Heart right ventricle (tissue), 16 donors: ENCODE measurements at regions not wholly inside any gene's neighbourhood (a gene's known extent, or its start where the extent isn't known, plus 50 kb on each side); places are given as distances from the start of the nearest gene placed in this dataset.

ENCODE experiments used
- ATAC-seq, 8 donors: fragments of 200-7000 bp; cut with Tn5 transposase; one replicate each; pipeline ENCODE4 v1.9.1; 2020; ENCODE audit warnings: mild to moderate bottlenecking in 8 of 8, moderate library complexity in 8 of 8, moderate number of reproducible peaks in 1 of 8
- DNase-seq, 2 donors: peaks; one replicate each; pipeline ENCODE4 v3.0.0-alpha.2; 2020
- H3K27ac ChIP-seq, 10 donors: fragments of 200-600 bp; sonication (generic) in 2 of 10; one replicate each; pipeline versions ENCODE4 v1.5.0 to v1.8.0; 2020 to 2022; ENCODE audit warnings: mild to moderate bottlenecking in 3 of 10
- H3K27me3 ChIP-seq, 7 donors: fragments of 200-600 bp; one replicate each; pipeline ENCODE4 v1.8.0; 2021 to 2022; ENCODE audit warnings: mild to moderate bottlenecking in 2 of 7
- H3K36me3 ChIP-seq, 9 donors: fragments of 200-600 bp; sonication (generic) in 1 of 9; one replicate each; pipeline versions ENCODE4 v1.5.0 to v1.8.0; 2020 to 2022; ENCODE audit warnings: mild to moderate bottlenecking in 2 of 9
- H3K4me1 ChIP-seq, 9 donors: fragments of 200-600 bp; sonication (generic) in 1 of 9; one replicate each; pipeline versions ENCODE4 v1.5.0 to v1.8.0; 2020 to 2022; ENCODE audit warnings: mild to moderate bottlenecking in 4 of 9
- H3K4me3 ChIP-seq, 10 donors: fragments of 200-600 bp; sonication (generic) in 2 of 10; one replicate each; pipeline versions ENCODE4 v1.5.0 to v1.8.0; 2020 to 2022; ENCODE audit warnings: mild to moderate bottlenecking in 7 of 10, moderate library complexity in 2 of 10
- H3K9me3 ChIP-seq, 11 donors: fragments of 200-600 bp in 10 of 11; sonication (generic) in 2 of 11; one replicate each; pipeline versions ENCODE4 v1.5.0 to v1.8.0; 2013 to 2022; ENCODE audit warnings: mild to moderate bottlenecking in 2 of 11, control low read depth in 1 of 11, moderate library complexity in 1 of 11
- CTCF ChIP-seq, 9 donors: fragments of 200-600 bp; sonication (generic) in 2 of 9; IDR thresholded peaks; one replicate each; pipeline versions ENCODE4 v1.5.0 to v1.8.0; 2021 to 2022; ENCODE audit warnings: antibody characterized with exemption in 9 of 9, mild to moderate bottlenecking in 5 of 9, moderate library complexity in 1 of 9
- WGBS, 2 donors: extraction: QIAGEN DNeasy Blood & Tissue Kit; methylation state at CpG; one replicate each; pipeline ENCODE4 v1.1.7; 2013; ENCODE audit warnings: inconsistent platforms in 1 of 2; 5-methylcytosine and 5-hydroxymethylcytosine counted together
- intact Hi-C, 10 donors: fragments of 100-400 bp; cut with DNase I; formaldehyde crosslinking; loops; one replicate each; pipeline versions ENCODE4 v1.11.1 to v1.14.2; 2022
- donor health status: Arrhythmogenic right ventricular cardiomyopathy.
- donor health status: ischemic (EF 13 %, LVEDD 7.1; RV severe dilation, severe dysfunction).
- donor health status: healthy with polysubstance abuse.
- donor health status: DM: no; HTN: yes; CAD: no.
- donor health status: DM: no; HTN: no; CAD: no.
- donor health status: ischemic (EF 25% LVEDD 6.9; RV normal size, moderate dysfunction).
- donor health status: ischemic (EF 25% LVEDD 5.7; RV mildly dilated, moderate dysfunction).
- donor health status: healthy.
- donor health status: DM: yes; HTN: yes; CAD: no.
- donor health status: Ischemic cardiomyopathy.
- donor health status: ischemic (EF 35%, LVEDD 5.7; RV mildly dilated, moderate dysfunction).
- donor health status: nonischemic (EF 11% LVEDD 7.7; RV severe dilation, severe dysfunction).
- donor health status: DM: yes; HTN: yes; CAD: no.
- donor health status: PGD.
- donor health status: ischemic (EF 29% LVEDD 5.4; RV normal size, mild dysfunction).
- donor health status: nonischemic (EF 23%, LVEDD 6.1; RV moderate dilation, normal function).

- no peak for DNase-seq
- Histone ChIP-seq H3K27ac (no peak overlapping the region), H3K9me3 (peaks cover 0 to 33% (median 17%) of the 10 kb centered on the region in 11 donors), H3K4me1 (no peaks in the 10 kb centered on the region), H3K36me3 (no peaks in the 10 kb centered on the region), H3K27me3 (no peaks in the 10 kb centered on the region), H3K4me3 (no peak overlapping the region)
- no peak for ATAC-seq
- TF ChIP-seq CTCF (IDR thresholded peaks at IDR 0.05), result no peak
- intact Hi-C loops, result no loop called here
- 91 to 93% methylated on average over 5 of the region's 5 CpGs for WGBS, 2 donors
These were observed 154.1 kb downstream of the SOCS6 start for GRCh38 chr18:70442933-70443332.

GRCh38 chr18:70432804-70433400 is 144.1 kb downstream of the SOCS6 start:
- intact Hi-C loops, result loop anchor here in 4 of 10 donors (5.0 to 10.0 kb wide), 3 partner anchors 138 to 236 kb away; partner anchors contain the start of gene SOCS6 (in 1 of the 4)
- no peak overlapping the region for H3K4me3 ChIP-seq
- WGBS, 2 donors, result 69 to 72% methylated on average over 4 of the region's 4 CpGs
- no peak for TF ChIP-seq CTCF (IDR thresholded peaks at IDR 0.05)
- ATAC-seq (no peak), DNase-seq (no peak)
- H3K27ac ChIP-seq, result no peak overlapping the region
- H3K4me1 ChIP-seq, result no peaks in the 10 kb centered on the region
- no peaks in the 10 kb centered on the region for H3K27me3 ChIP-seq
- no peaks in the 10 kb centered on the region for H3K36me3 ChIP-seq
- no peaks in the 10 kb centered on the region for H3K9me3 ChIP-seq

GRCh38 chr18:70431203-70431624 is 142.4 kb downstream of the SOCS6 start:
- Histone ChIP-seq H3K36me3 (no peaks in the 10 kb centered on the region), H3K27ac (no peak overlapping the region), H3K4me1 (no peaks in the 10 kb centered on the region), H3K27me3 (no peaks in the 10 kb centered on the region), H3K4me3 (no peak overlapping the region), H3K9me3 (no peaks in the 10 kb centered on the region)
- WGBS, 2 donors, result 69 to 78% methylated on average over 2 of the region's 2 CpGs
- TF ChIP-seq CTCF (IDR thresholded peaks at IDR 0.05), result no peak
- ATAC-seq (no peak), DNase-seq (no peak)
- intact Hi-C loops, result loop anchor here in 4 of 10 donors (2.0 to 10.0 kb wide), 4 partner anchors 136 to 234 kb away; partner anchors contain the start of gene SOCS6 (in 1 of the 4)

GRCh38 chr18:70430501-70431173 is 141.8 kb downstream of the SOCS6 start:
- Histone ChIP-seq H3K27me3 (no peaks in the 10 kb centered on the region), H3K36me3 (no peaks in the 10 kb centered on the region), H3K4me3 (no peak overlapping the region), H3K4me1 (no peaks in the 10 kb centered on the region), H3K9me3 (no peaks in the 10 kb centered on the region), H3K27ac (no peak overlapping the region)
- WGBS, 2 donors, result 97% methylated on average over 26 of the region's 26 CpGs
- TF ChIP-seq CTCF (IDR thresholded peaks at IDR 0.05), result no peak
- intact Hi-C loops, result loop anchor here in 4 of 10 donors (2.0 to 10.0 kb wide), 4 partner anchors 136 to 234 kb away; partner anchors contain the start of gene SOCS6 (in 1 of the 4)
- no peak for ATAC-seq
- DNase-seq, result no peak
